PC-9 (cell line): ENCODE measurements at regions not wholly inside any gene's neighbourhood (a gene's known extent, or its start where the extent isn't known, plus 50 kb on each side); places are given as distances from the start of the nearest gene placed in this dataset.

Experiments used
- BruUV-seq: library from RNA; stranded (reverse); fragments of 400-500 nt; replicated peaks from 2 replicates; lab custom pipeline; 2021; lab: Mats Ljungman, UMichigan
- CTCF ChIA-PET: fragments of 300-600 bp; sonication (Branson Sonifier 250); formaldehyde crosslinking; loops from one replicate; lab custom pipeline; 2022; ENCODE audit warnings: antibody characterized with exemption; lab: Charles Lee
- POLR2A ChIA-PET: fragments of 300-600 bp; sonication (Branson Sonifier 250); formaldehyde crosslinking; loops from one replicate; lab custom pipeline; 2022; ENCODE audit warnings: antibody characterized with exemption; ENCODE audit not compliant: unreplicated experiment; lab: Charles Lee
- DNase-seq, 2 experiments: peaks; one replicate each; pipeline versions ENCODE4 v3.0.0 to v3.0.0-alpha.2; 2015 to 2022; ENCODE audit warnings: mixed read lengths in 1 of 2
- H2AFZ ChIP-seq: fragments of 200-600 bp; sonication (generic); 2 replicates; pipeline ENCODE4 v1.8.1; 2017; ENCODE audit warnings: antibody characterized with exemption
- H3F3A ChIP-seq: fragments of 200-600 bp; sonication (generic); 2 replicates; pipeline ENCODE4 v1.8.1; 2017; ENCODE audit warnings: antibody characterized with exemption, mild to moderate bottlenecking, low read depth; ENCODE audit not compliant: insufficient read depth
- H3K27ac ChIP-seq: fragments of 200-600 bp; sonication (generic); 2 replicates; pipeline ENCODE4 v1.6.1; 2016; ENCODE audit warnings: mixed run types
- H3K27me3 ChIP-seq: fragments of 200-600 bp; sonication (generic); 2 replicates; pipeline ENCODE4 v1.6.1; 2016; ENCODE audit warnings: low read depth, mixed run types; ENCODE audit not compliant: insufficient read depth
- H3K36me3 ChIP-seq: fragments of 200-600 bp; sonication (generic); 2 replicates; pipeline ENCODE4 v1.6.1; 2016; ENCODE audit warnings: low read depth, mixed run types
- H3K4me1 ChIP-seq: fragments of 200-600 bp; sonication (generic); replicated peaks from 2 replicates; pipeline ENCODE4 v1.6.1; 2016; ENCODE audit warnings: mixed run types; ENCODE audit not compliant: insufficient read depth
- H3K4me2 ChIP-seq: fragments of 200-600 bp; sonication (generic); 2 replicates; pipeline ENCODE4 v1.6.1; 2017; ENCODE audit warnings: mixed run types
- H3K4me3 ChIP-seq: fragments of 200-600 bp; sonication (generic); 2 replicates; pipeline ENCODE4 v1.6.1; 2016; ENCODE audit warnings: mixed run types
- H3K79me2 ChIP-seq: fragments of 200-600 bp; sonication (generic); 2 replicates; pipeline ENCODE4 v1.6.1; 2017; ENCODE audit warnings: low read depth, mixed run types
- H3K9me2 ChIP-seq: fragments of 200-600 bp; sonication (generic); 2 replicates; pipeline ENCODE4 v1.8.1; 2017; ENCODE audit warnings: mild to moderate bottlenecking; ENCODE audit not compliant: insufficient read depth
- H3K9me3 ChIP-seq: fragments of 200-600 bp; sonication (generic); 2 replicates; pipeline ENCODE4 v1.8.1; 2016; ENCODE audit warnings: low read depth; ENCODE audit not compliant: insufficient read depth
- H4K20me1 ChIP-seq: fragments of 200-600 bp; sonication (generic); 2 replicates; pipeline ENCODE4 v1.8.1; 2017; ENCODE audit not compliant: insufficient read depth
- EZH2 ChIP-seq: fragments of 200-600 bp; sonication (generic); IDR thresholded peaks from 2 replicates; pipeline ENCODE4 v1.8.0; 2017; ENCODE audit warnings: antibody characterized with exemption, low read depth
- intact Hi-C: fragments of 100-400 bp; cut with micrococcal nuclease; formaldehyde crosslinking; loops from one replicate; pipeline ENCODE4 v1.10.0; 2022; ENCODE audit not compliant: unreplicated experiment
- TF ChIP-seq, protein P1 (sequence below): fragments of 200-600 bp; sonication (generic); conservative IDR thresholded peaks from 2 replicates; pipeline ENCODE4 v1.6.1; 2017; ENCODE audit warnings: mixed run types, antibody characterized with exemption, mild to moderate bottlenecking, moderate library complexity

DNA sequence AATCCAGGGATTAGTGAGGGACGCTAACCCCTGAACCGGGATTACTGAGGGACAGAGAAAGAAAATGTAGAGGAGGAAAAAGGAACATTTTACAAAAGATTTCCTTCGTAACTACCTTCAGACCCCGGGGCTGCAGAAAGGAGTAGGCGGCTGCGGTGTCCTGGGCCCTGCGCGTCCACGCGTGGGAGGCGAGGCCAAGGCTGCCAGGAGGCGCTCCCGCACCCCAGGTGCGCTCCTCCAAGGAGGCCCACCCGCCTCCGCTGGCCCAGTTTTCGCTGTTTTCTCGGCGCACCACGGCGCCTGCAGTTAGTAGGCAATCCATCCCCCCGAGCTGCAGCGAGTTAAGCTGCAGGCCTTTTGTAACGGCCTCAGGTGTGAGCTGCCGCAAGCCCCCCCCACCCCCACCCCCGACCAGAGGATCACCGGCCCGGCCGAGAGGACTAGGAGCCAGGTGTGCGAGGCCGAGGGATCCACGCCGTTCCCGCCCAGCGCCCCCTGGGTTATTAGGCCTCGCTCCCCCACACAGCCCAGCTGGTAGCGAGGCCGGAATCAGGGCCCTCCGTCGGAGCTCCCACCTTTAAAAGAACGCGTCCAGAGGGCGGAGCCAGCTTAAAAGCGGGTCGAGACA lies 380.3 kb upstream of the ARID1B start:
- Histone ChIP-seq H3F3A (no peaks in the 10 kb centered on the region), H3K9me2 (no peaks in the 10 kb centered on the region), H3K4me1 (no peaks in the 10 kb centered on the region), H3K4me3 (no peak overlapping the region), H3K27me3 (no peaks in the 10 kb centered on the region), H3K79me2 (no peaks in the 10 kb centered on the region), H3K36me3 (no peaks in the 10 kb centered on the region), H3K9me3 (no peaks in the 10 kb centered on the region; the same call in 1 of the 2 replicates), H2AFZ (no peak overlapping the region), H3K4me2 (no peak overlapping the region), H3K27ac (no peak overlapping the region), H4K20me1 (no peaks in the 10 kb centered on the region)
- TF ChIP-seq, protein P1, sequence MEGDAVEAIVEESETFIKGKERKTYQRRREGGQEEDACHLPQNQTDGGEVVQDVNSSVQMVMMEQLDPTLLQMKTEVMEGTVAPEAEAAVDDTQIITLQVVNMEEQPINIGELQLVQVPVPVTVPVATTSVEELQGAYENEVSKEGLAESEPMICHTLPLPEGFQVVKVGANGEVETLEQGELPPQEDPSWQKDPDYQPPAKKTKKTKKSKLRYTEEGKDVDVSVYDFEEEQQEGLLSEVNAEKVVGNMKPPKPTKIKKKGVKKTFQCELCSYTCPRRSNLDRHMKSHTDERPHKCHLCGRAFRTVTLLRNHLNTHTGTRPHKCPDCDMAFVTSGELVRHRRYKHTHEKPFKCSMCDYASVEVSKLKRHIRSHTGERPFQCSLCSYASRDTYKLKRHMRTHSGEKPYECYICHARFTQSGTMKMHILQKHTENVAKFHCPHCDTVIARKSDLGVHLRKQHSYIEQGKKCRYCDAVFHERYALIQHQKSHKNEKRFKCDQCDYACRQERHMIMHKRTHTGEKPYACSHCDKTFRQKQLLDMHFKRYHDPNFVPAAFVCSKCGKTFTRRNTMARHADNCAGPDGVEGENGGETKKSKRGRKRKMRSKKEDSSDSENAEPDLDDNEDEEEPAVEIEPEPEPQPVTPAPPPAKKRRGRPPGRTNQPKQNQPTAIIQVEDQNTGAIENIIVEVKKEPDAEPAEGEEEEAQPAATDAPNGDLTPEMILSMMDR, result no peak
- TF ChIP-seq EZH2, result no peak
- intact Hi-C loops, result no loop called here
- no peak for DNase-seq
- no TSS peak for BruUV-seq
- POLR2A ChIA-PET, result no interaction called here
- CTCF ChIA-PET, result no interaction called here

DNA sequence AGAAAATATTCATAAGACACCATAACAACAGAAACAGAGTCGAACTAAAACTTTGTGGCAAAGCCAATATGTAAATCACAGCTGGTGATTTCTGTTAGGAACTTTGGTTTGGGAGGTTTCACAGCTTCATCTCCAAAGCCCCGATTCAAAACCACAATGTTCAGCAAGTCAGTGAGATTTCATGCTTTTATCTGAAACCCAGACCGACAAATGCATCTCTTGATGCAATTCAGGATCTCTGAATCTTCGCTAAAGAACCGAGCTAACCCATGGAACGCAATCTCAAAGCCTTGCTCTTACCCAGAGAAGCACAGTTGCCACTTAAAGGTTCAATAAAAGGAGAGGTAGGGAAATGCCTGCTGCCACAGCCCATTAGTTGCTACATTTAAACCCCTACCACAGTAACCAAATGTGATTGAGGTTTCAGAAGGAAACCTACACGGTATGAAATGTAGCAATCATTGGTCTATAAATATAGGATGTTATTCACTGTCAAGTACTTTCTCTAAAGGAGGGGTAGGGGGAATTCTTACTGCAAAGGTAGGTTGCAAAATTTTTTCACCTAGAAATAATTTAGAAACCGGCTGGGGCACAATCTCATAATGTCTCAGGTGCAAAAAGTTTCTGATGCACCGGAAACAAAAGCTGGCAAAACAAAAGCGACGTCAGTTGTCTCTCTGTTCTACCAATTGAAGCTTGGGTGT lies 381.0 kb upstream of the ARID1B start:
- Histone ChIP-seq H3K27ac (no peak overlapping the region), H3K9me2 (no peaks in the 10 kb centered on the region), H3K9me3 (no peaks in the 10 kb centered on the region; the same call in 1 of the 2 replicates), H3K79me2 (no peaks in the 10 kb centered on the region), H2AFZ (no peak overlapping the region), H3K4me3 (no peak overlapping the region), H3K4me1 (no peaks in the 10 kb centered on the region), H3K36me3 (no peaks in the 10 kb centered on the region), H3K4me2 (no peak overlapping the region), H4K20me1 (no peaks in the 10 kb centered on the region), H3K27me3 (no peaks in the 10 kb centered on the region), H3F3A (no peaks in the 10 kb centered on the region)
- BruUV-seq, result no TSS peak
- TF ChIP-seq, protein P1, result no peak
- TF ChIP-seq EZH2, result no peak
- CTCF ChIA-PET, result no interaction called here
- POLR2A ChIA-PET, result no interaction called here
- intact Hi-C loops, result no loop called here
- DNase-seq, result no peak

DNA sequence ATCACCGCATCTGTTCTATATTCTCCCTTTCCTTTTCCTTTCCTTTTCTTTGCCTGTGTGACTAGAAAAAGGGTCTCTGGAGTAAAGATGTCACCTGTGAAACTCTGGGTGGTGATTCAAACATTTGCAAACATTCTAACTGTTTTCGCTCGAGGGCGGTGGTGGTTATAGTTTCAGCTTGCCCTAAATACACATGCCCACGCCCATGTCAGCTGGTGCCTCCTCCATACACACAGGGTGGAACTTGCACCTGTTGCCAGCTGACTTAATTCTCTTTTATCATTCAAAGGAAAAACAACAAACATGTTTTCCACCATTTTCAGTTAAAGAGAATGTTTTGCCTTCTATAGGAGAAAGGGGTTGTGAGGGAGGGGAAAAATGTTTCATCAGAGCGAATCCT lies 381.9 kb upstream of the ARID1B start:
- no peak overlapping the region for H3K4me3 ChIP-seq
- intact Hi-C loops, result no loop called here
- BruUV-seq, result no TSS peak
- H3K4me1 ChIP-seq, result no peaks in the 10 kb centered on the region
- no peaks in the 10 kb centered on the region for H4K20me1 ChIP-seq
- no peaks in the 10 kb centered on the region for H3F3A ChIP-seq
- no peak overlapping the region for H3K27ac ChIP-seq
- H2AFZ ChIP-seq, result no peak overlapping the region
- POLR2A ChIA-PET, result no interaction called here
- TF ChIP-seq, protein P1, result no peak
- no peak for TF ChIP-seq EZH2
- H3K79me2 ChIP-seq, result no peaks in the 10 kb centered on the region
- no peak for DNase-seq
- no peaks in the 10 kb centered on the region for H3K9me2 ChIP-seq
- no peaks in the 10 kb centered on the region for H3K36me3 ChIP-seq
- no peaks in the 10 kb centered on the region for H3K9me3 ChIP-seq
- H3K27me3 ChIP-seq, result no peaks in the 10 kb centered on the region
- CTCF ChIA-PET, result no interaction called here
- H3K4me2 ChIP-seq, result no peak overlapping the region
